CD4-positive, alpha-beta T cell treated with Interferon alpha-2 for 1 hour (primary cell): ENCODE measurements at regions not wholly inside any gene's neighbourhood (a gene's known extent, or its start where the extent isn't known, plus 50 kb on each side); places are given as distances from the start of the nearest gene placed in this dataset.

Experiments used
- DNase-seq, 2 donors: peaks; one replicate each; pipeline ENCODE4 v3.0.0-alpha.2; 2020 to 2022

DNA sequence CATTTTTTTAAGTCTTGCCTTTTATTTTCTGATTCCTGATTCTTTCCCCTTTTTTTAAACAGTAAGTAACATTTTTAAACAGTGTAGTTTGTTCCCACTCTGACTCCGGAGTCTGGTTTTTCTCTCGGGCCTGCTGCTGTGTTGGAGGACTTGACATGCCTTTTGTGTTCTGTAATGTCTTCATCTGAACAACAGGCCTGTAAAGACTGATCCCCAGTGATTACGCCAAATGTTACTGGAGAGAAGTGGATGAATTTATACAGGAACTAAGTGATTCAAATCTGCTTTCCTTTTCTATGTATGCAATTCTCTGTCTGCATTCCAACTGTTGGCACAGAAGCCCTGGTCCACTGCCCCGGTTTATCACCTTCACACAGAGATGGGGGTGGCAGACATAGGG is 54.3 kb upstream of the RMDN2 start:
- no peak for DNase-seq

- DNase-seq = no peak
Measured at GRCh38 chr2:37871456-37872191, 53.5 kb upstream of the RMDN2 start.

DNA sequence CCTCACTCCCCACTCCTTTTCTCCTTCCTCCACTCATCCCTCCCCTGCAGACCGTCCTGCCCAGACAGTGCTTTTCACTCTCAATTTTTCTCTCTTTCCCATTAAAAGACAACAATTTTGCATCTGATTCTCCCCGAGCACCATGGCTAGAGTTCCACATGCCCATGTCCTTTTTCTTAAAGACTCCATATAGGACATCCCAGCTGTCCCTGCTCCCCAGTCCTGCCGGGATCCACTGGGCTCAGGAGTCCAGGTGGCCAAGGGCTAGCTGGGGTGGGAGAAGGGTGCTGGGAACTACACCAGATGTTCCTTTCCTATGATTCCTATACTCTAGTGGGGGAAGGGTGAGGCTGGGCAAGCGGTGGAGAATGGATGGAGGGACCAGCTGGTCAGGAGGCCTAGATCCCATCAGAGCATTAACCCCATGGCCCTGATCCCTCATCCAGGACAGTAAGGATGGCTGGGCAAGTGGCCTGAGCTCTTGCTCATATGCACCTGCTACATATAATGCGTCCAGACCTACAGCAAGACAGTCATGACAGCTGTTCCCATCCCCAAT is 52.8 kb upstream of the RMDN2 start:
- DNase-seq = no peak

GRCh38 chr2:37873229-37873628 is 51.9 kb upstream of the RMDN2 start:
- no peak for DNase-seq

DNA sequence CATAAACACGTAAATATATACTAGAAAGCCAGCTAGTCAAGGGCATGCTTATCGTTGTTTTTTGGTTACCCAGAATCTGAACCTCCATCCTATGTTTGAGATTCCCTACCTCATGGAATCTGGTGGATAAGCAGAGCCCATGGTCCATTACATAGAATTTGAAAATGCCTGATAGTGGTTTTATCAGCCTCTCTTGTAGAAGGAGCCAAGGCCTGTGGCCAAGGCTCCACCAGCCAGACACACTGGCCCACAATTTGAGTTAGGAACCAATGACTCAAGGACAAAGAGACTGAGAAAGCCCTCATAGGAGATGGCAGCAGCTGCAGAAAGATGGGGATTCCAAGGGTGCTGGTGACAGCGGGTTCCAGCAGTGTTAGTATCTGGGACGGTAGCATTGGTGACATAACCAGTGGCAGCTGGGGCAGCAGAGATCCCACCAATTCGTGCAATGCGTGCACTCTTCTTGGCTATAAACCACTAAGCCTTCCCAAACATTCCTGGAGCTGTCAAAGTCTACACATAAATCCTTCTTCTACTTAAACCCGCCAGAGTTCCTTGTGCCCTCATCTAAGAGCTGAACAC is 51.2 kb upstream of the RMDN2 start:
- no peak for DNase-seq

- DNase-seq = no peak
Measured at GRCh38 chr2:37874470-37874869, 50.6 kb upstream of the RMDN2 start.
